GM06990 (cell line): ENCODE measurements at regions not wholly inside any gene's neighbourhood (a gene's known extent, or its start where the extent isn't known, plus 50 kb on each side); places are given as distances from the start of the nearest gene placed in this dataset.

Experiments used
- DNase-seq: peaks from one replicate; pipeline ENCODE4 v3.0.0-alpha.2; 2011; ENCODE audit not compliant: insufficient read length; ENCODE audit errors: extremely low read depth
- H3K27me3 ChIP-seq: replicated peaks from 2 replicates; pipeline ENCODE4 v1.6.0; 2011; ENCODE audit warnings: low read length; ENCODE audit not compliant: control insufficient read depth, insufficient read depth
- H3K36me3 ChIP-seq: 2 replicates; pipeline ENCODE4 v1.5.1; 2011; ENCODE audit warnings: low read length; ENCODE audit not compliant: control insufficient read depth, insufficient read depth
- H3K4me3 ChIP-seq: replicated peaks from 2 replicates; pipeline ENCODE4 v1.5.1; 2011; ENCODE audit warnings: low read depth, mild to moderate bottlenecking, control low read depth, low read length
- TF ChIP-seq, protein P1 (sequence below): IDR thresholded peaks from 2 replicates; pipeline ENCODE4 v1.5.1; 2011; ENCODE audit warnings: low read length, control low read depth, mild to moderate bottlenecking, inconsistent platforms; ENCODE audit not compliant: insufficient read depth, poor library complexity, severe bottlenecking

DNA sequence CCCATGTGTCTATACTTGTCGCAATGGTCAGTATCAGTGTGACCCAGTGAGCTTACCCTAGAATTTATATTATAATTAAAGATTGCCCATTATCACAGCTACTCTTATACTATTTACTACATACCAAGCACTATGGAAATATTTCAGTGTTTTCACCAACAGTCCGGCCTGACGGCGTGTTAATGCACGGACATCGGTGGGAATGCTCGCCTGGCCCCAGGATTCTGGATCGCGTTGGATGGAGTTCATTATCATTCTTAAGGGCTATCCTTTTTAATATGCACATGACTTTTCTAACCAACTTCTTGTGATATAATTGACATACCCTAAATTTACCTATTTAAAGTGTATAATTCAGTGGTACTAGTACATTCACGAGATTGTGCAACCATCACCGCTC is 51.8 kb upstream of the AFDN start:
- no peak for DNase-seq
- H3K27me3 ChIP-seq: no peaks in the 10 kb centered on the region
- no peaks in the 10 kb centered on the region for H3K36me3 ChIP-seq
- no peak overlapping the region for H3K4me3 ChIP-seq
- TF ChIP-seq, protein P1, sequence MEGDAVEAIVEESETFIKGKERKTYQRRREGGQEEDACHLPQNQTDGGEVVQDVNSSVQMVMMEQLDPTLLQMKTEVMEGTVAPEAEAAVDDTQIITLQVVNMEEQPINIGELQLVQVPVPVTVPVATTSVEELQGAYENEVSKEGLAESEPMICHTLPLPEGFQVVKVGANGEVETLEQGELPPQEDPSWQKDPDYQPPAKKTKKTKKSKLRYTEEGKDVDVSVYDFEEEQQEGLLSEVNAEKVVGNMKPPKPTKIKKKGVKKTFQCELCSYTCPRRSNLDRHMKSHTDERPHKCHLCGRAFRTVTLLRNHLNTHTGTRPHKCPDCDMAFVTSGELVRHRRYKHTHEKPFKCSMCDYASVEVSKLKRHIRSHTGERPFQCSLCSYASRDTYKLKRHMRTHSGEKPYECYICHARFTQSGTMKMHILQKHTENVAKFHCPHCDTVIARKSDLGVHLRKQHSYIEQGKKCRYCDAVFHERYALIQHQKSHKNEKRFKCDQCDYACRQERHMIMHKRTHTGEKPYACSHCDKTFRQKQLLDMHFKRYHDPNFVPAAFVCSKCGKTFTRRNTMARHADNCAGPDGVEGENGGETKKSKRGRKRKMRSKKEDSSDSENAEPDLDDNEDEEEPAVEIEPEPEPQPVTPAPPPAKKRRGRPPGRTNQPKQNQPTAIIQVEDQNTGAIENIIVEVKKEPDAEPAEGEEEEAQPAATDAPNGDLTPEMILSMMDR: no peak

DNA sequence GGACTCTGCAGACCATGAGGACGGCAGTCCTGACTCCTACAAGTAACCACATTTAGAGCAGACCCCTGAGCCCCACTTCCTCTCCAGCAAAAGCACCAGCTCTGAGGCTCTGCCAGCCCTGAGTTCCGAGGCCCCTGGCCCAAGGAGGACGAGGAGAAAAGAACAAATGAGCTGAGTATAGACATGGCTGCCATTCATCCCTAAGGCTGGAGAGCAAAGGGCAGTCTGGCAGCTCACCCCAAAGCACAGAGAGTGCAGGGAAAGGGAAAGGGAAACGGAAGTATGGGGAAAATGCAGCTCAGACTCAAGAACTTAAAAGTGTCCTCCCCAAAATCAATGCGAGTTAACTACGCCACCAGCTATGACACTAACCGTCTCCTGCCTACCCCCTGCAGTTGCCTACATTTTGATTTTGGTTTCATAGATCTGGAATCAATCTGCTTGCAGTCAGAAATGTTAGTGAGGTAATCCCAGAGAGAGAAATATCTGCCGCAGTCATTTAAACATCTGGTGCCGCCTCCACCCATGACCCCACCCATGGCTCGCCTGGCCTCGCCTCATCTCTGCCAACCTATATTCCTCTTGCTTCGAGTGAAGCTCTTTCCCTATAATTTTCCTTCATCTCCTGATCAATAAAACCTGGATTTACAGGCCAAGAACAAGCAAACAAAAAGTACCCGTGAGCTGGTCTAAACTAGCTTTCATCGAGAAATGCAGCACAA is 49.6 kb upstream of the AFDN start:
- TF ChIP-seq, protein P1: no peak
- Histone ChIP-seq H3K36me3 (no peaks in the 10 kb centered on the region), H3K27me3 (no peaks in the 10 kb centered on the region), H3K4me3 (no peak overlapping the region)
- no peak for DNase-seq
